CD14-positive monocyte (primary cell): ENCODE measurements at regions not wholly inside any gene's neighbourhood (a gene's known extent, or its start where the extent isn't known, plus 50 kb on each side); places are given as distances from the start of the nearest gene placed in this dataset.

ENCODE experiments used
- DNase-seq, 3 donors: peaks; one replicate each; pipeline ENCODE4 v3.0.0-alpha.2; 2011 to 2022
- H2AFZ ChIP-seq: 2 replicates; pipeline ENCODE4 v1.6.0; 2012; ENCODE audit warnings: mild to moderate bottlenecking, low read depth, low read length, inconsistent platforms; ENCODE audit not compliant: insufficient read depth, poor library complexity, severe bottlenecking
- H3K27ac ChIP-seq, 2 donors: 1 replicate in 1 of 2; 2 replicates in 1 of 2; pipeline ENCODE4 v1.5.1; 2012 to 2013; ENCODE audit warnings: low read length in 2 of 2, control low read depth in 1 of 2, inconsistent platforms in 1 of 2, low read depth in 1 of 2, mild to moderate bottlenecking in 1 of 2
- H3K27me3 ChIP-seq, 2 donors: one replicate each; pipeline versions ENCODE4 v1.6.0 to v1.6.1; 2011 to 2013; ENCODE audit warnings: low read length in 2 of 2; ENCODE audit not compliant: control insufficient read depth in 2 of 2, insufficient read depth in 2 of 2
- H3K36me3 ChIP-seq, 2 donors: replicated peaks in 1 of 2; 1 replicate in 1 of 2; 2 replicates in 1 of 2; pipeline versions ENCODE4 v1.5.1 to v1.6.1; 2012 to 2013; ENCODE audit warnings: low read length in 2 of 2, control low read depth in 1 of 2, inconsistent platforms in 1 of 2, mild to moderate bottlenecking in 1 of 2; ENCODE audit not compliant: insufficient read depth in 2 of 2, control insufficient read depth in 1 of 2
- H3K4me1 ChIP-seq, 2 donors: 1 replicate in 1 of 2; 2 replicates in 1 of 2; pipeline versions ENCODE4 v1.5.1 to v1.6.1; 2012 to 2013; ENCODE audit warnings: low read length in 2 of 2, control low read depth in 1 of 2, inconsistent platforms in 1 of 2, mild to moderate bottlenecking in 1 of 2, moderate library complexity in 1 of 2; ENCODE audit not compliant: insufficient read depth in 2 of 2, control insufficient read depth in 1 of 2
- H3K4me2 ChIP-seq: replicated peaks from 2 replicates; pipeline ENCODE3; 2012; ENCODE audit warnings: low read length, moderate library complexity, mild to moderate bottlenecking; ENCODE audit not compliant: poor library complexity, severe bottlenecking; ENCODE audit errors: extremely low read depth
- H3K4me3 ChIP-seq, 3 experiments: fragments of 200-600 bp in 1 of 3; sonication (generic) in 1 of 3; replicated peaks in 1 of 3; 1 replicate in 2 of 3; 2 replicates in 1 of 3; pipeline ENCODE4 v1.5.1; 2011 to 2013; ENCODE audit warnings: low read length in 3 of 3, mild to moderate bottlenecking in 3 of 3, control low read depth in 2 of 3, low read depth in 2 of 3, inconsistent platforms in 1 of 3, moderate library complexity in 1 of 3
- H3K79me2 ChIP-seq: 2 replicates; pipeline ENCODE4 v1.6.0; 2012; ENCODE audit warnings: mild to moderate bottlenecking, control low read depth, inconsistent platforms, low read length, moderate library complexity; ENCODE audit not compliant: insufficient read depth
- H3K9ac ChIP-seq: 2 replicates; pipeline ENCODE4 v1.6.0; 2017; ENCODE audit warnings: low read length, mild to moderate bottlenecking; ENCODE audit not compliant: insufficient read depth, poor library complexity, severe bottlenecking
- H3K9me3 ChIP-seq, 2 donors: replicated peaks in 1 of 2; 1 replicate in 1 of 2; 2 replicates in 1 of 2; pipeline versions ENCODE4 v1.5.1 to v1.6.1; 2012 to 2013; ENCODE audit warnings: low read length in 2 of 2, control low read depth in 1 of 2; ENCODE audit not compliant: control insufficient read depth in 1 of 2, insufficient read depth in 1 of 2
- H4K20me1 ChIP-seq: 2 replicates; pipeline ENCODE4 v1.6.0; 2012; ENCODE audit warnings: mild to moderate bottlenecking, low read length, control low read depth, moderate library complexity; ENCODE audit not compliant: insufficient read depth
- H3K27ac Mint-ChIP-seq, 7 donors: one replicate each; pipeline ENCODE4 v1.8.0; 2020; ENCODE audit warnings: mild to moderate bottlenecking in 7 of 7, mixed read lengths in 7 of 7, moderate library complexity in 6 of 7, inconsistent platforms in 2 of 7
- H3K27me3 Mint-ChIP-seq, 3 donors: one replicate each; pipeline ENCODE4 v1.8.0; 2021 to 2022; ENCODE audit warnings: low read depth in 3 of 3, mild to moderate bottlenecking in 3 of 3, mixed read lengths in 3 of 3, moderate library complexity in 3 of 3, inconsistent platforms in 1 of 3
- H3K36me3 Mint-ChIP-seq, 2 donors: one replicate each; pipeline ENCODE4 v1.8.0; 2020; ENCODE audit warnings: mixed read lengths in 2 of 2, inconsistent platforms in 1 of 2, mild to moderate bottlenecking in 1 of 2
- H3K4me1 Mint-ChIP-seq: one replicate; pipeline ENCODE4 v1.8.0; 2020; ENCODE audit warnings: mild to moderate bottlenecking, mixed read lengths
- H3K4me3 Mint-ChIP-seq, 2 donors: one replicate each; pipeline ENCODE4 v1.8.0; 2020; ENCODE audit warnings: mild to moderate bottlenecking in 2 of 2, mixed read lengths in 2 of 2, moderate library complexity in 1 of 2
- H3K9me3 Mint-ChIP-seq, 7 donors: one replicate each; pipeline ENCODE4 v1.8.0; 2020 to 2022; ENCODE audit warnings: mixed read lengths in 7 of 7, mild to moderate bottlenecking in 6 of 7, moderate library complexity in 6 of 7, inconsistent platforms in 2 of 7
- CTCF ChIP-seq: fragments of 200-600 bp; IDR thresholded peaks from one replicate; pipeline ENCODE4 v1.8.0; 2022; ENCODE audit warnings: antibody characterized with exemption, mild to moderate bottlenecking
- WGBS: methylation state at CpG from one replicate; pipeline ENCODE4 v1.1.5; 2013; ENCODE audit warnings: missing lambda C conversion rate; ENCODE audit not compliant: insufficient coverage; 5-methylcytosine and 5-hydroxymethylcytosine counted together
- intact Hi-C, 2 donors: fragments of 100-400 bp; cut with micrococcal nuclease; formaldehyde crosslinking; loops; one replicate each; pipeline versions ENCODE4 v1.15.0 to v1.15.1; 2023

GRCh38 chr1:30403726-30404125 is 319.7 kb downstream of the MATN1 start:
- Histone ChIP-seq H3K4me3 (no peak overlapping the region), H4K20me1 (no peaks in the 10 kb centered on the region), H3K36me3 (no peaks in the 10 kb centered on the region), H3K27me3 (no peaks in the 10 kb centered on the region), H3K4me1 (no peaks in the 10 kb centered on the region), H2AFZ (no peak overlapping the region), H3K9ac (no peak overlapping the region), H3K79me2 (no peaks in the 10 kb centered on the region), H3K9me3 (no peaks in the 10 kb centered on the region), H3K4me2 (no peak overlapping the region), H3K27ac (no peak overlapping the region)
- intact Hi-C loops, result no loop called here
- H3K4me1 Mint-ChIP-seq, result no peaks in the 10 kb centered on the region
- no peak for TF ChIP-seq CTCF
- 100% methylated on average over 1 of the region's 2 CpGs for WGBS
- no peak overlapping the region for H3K4me3 Mint-ChIP-seq
- no peaks in the 10 kb centered on the region for H3K36me3 Mint-ChIP-seq
- H3K27me3 Mint-ChIP-seq, result peaks cover 4 to 13% (median 9%) of the 10 kb centered on the region in 3 donors
- no peak for DNase-seq
- peaks cover 0 to 1% (median 0%) of the 10 kb centered on the region in 7 donors for H3K9me3 Mint-ChIP-seq
- no peak overlapping the region for H3K27ac Mint-ChIP-seq

- Histone ChIP-seq H3K27ac (no peak overlapping the region), H2AFZ (no peak overlapping the region), H3K4me2 (no peak overlapping the region), H3K4me3 (no peak overlapping the region), H4K20me1 (no peaks in the 10 kb centered on the region), H3K9me3 (no peaks in the 10 kb centered on the region), H3K4me1 (no peaks in the 10 kb centered on the region), H3K79me2 (no peaks in the 10 kb centered on the region), H3K36me3 (no peaks in the 10 kb centered on the region), H3K9ac (no peak overlapping the region), H3K27me3 (no peaks in the 10 kb centered on the region)
- H3K27ac Mint-ChIP-seq, result no peak overlapping the region
- DNase-seq, result no peak
- WGBS, result 91% methylated on average over 8 of the region's 10 CpGs
- no peaks in the 10 kb centered on the region for H3K4me1 Mint-ChIP-seq
- no peak for TF ChIP-seq CTCF
- peaks cover 4 to 15% (median 7%) of the 10 kb centered on the region in 3 donors for H3K27me3 Mint-ChIP-seq
- no peak overlapping the region for H3K4me3 Mint-ChIP-seq
- H3K36me3 Mint-ChIP-seq, result no peaks in the 10 kb centered on the region
- H3K9me3 Mint-ChIP-seq, result no peaks in the 10 kb centered on the region
- intact Hi-C loops, result no loop called here
Observed at GRCh38 chr1:30403061-30403645, 320.2 kb downstream of the MATN1 start.
